SKM-1 treated with dmso at 0.1 percent for 144 hours (cell line): ENCODE measurements at regions not wholly inside any gene's neighbourhood (a gene's known extent, or its start where the extent isn't known, plus 50 kb on each side); places are given as distances from the start of the nearest gene placed in this dataset.
"Not testable (repeated sequence)": the region's sequence is repeated elsewhere in the genome, so short reads cannot be mapped to it uniquely, and the experiment has no call there.

Experiments used
- DNase-seq: peaks from one replicate; lab custom pipeline; 2025; ENCODE audit not compliant: unreplicated experiment; lab: John Stamatoyannopoulos, UW

GRCh38 chrY:12212394-12212793 is 488.6 kb upstream of the USP9Y start:
- no peak for DNase-seq

GRCh38 chrY:12215564-12216022 is 485.4 kb upstream of the USP9Y start:
- peak; percentile 42 for DNase-seq

DNA sequence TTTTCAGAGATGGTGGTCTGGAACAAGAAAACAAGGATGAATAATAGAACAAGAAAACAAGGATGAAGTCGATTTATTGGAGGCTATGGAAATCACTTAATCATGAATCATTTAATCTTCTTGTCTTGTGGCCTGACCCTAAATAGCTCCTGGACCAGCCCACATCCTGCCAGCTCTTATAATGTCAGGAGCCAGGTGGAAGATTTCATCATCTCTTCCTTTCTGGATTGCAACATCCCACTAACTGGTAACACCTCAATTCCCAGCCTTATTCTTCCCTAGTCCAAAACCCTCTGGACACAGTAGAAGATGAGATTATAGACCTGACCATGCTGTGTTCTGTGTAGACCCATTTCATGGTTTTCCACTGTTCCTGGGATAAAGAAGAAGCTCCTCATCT is 470.1 kb upstream of the USP9Y start:
- DNase-seq = peak; percentile 30

- DNase-seq = no peak
These were observed 464.6 kb upstream of the USP9Y start for GRCh38 chrY:12236399-12236798.

DNA sequence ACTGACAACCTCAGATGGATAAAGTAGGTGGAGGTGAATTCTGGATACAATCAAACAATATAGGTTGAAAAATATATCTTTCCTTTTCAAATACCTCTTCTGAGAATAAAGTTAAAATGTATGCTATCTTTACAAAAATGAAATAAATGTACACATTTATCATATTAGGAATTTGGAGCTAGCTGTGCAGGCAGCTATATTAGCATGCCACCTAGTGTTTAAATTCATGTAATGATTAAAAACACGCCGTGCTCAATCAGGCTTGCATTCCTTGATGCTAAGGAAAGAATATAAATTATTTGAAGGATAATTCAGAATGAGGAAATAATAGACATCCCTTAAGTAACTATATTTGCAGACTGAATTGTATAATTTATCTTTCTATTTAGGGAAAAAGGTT is 460.7 kb upstream of the USP9Y start:
- not testable (repeated sequence) for DNase-seq

DNA sequence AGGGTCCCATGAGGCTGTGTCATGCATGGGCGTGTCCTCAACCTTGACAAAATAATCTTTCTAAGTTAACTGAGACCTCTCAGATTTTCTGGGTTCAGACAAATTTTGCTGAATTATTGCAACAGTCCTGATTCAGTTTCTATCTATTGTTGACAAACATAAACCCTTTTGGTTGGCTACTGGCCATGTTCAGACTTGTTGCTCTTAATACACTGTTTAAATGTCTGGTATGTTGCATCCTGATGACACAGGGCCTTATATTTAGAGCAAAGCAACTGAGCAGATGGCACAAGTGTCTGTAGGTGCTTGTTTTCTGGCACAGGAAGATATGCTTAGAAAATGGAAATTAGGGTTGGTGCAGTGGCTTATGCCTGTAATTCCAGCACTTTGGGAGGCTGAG is 456.9 kb upstream of the USP9Y start:
- no peak for DNase-seq

DNA sequence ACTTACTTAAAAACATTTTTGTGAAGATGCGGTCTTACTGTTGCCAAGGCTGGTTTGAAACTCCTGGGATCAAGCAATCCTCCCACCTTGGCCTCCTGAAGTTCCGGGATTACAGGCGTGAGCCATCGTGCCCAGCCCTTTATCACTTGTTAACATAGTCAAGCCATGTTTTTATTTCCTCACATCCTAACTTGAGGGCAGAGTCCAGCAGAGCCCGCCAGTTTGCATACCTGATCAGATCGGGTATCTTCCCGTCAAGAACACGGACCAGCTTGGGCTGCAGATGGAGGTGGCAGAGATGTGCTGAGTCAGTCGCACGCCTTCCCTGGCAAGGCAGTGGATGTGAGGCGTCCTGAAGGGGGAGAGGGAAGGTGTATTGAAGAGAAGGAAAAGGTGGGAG is 447.3 kb upstream of the USP9Y start:
- DNase-seq = no peak

DNA sequence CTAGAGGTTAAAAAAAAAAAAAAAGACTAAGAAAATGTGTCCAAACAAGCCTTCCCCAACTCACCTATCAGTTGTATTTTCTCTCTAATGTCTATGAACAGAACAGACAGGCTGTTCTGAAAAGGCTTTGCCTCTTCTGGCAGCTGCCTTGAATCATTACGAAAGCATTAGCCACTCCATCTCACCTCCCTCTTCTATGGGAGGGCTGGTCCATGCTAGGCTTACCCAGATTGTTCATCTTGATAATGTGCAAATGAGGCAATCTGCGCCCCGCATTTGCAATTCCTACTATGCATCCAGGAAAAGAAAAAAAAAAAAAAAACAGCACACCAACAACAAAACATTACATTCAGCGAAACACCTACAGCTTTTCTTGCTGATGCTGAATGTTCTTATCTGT is 429.9 kb upstream of the USP9Y start:
- DNase-seq = no peak

DNA sequence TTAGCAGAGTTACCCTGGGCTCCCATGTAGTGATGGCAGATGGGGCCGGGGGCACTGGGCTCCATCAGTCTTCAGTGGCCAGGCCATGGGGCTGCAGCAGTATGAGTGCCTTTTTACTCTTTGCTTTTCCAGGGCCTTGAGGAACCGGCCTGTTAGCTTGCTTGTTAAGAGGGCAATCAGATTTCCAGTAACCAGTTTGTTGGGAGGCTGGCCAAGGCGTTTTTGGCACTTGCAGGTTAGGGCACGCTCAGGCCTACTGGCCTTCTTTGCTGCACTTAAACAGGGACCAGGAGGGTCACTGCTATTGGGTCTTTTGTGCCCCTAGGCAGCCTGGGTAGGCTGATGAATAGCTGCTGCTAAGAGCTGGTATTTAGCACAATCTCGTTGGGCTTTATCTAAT is 415.4 kb upstream of the USP9Y start:
- DNase-seq = no peak

DNA sequence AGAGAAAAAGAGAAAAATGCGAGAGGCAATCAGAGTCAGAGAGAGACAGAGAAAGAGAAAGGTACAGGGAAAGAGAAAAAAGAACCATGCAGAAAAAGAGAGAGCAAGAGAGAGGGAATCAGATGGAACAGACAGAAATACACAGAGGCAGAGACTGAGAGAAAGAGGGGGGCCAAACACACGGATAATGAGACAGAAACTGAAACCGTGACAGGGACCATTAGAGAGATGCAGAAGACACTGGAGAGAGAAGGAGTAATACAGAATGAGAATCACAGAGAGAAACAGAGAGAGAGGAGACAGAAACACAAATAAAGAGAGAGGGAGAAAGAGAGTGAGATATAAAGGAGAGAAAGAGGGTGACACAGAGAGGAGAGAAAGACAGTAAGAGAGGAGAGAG is 412.1 kb upstream of the USP9Y start:
- no peak for DNase-seq

GRCh38 chrY:12289415-12289814 is 411.6 kb upstream of the USP9Y start:
- DNase-seq = no peak

DNA sequence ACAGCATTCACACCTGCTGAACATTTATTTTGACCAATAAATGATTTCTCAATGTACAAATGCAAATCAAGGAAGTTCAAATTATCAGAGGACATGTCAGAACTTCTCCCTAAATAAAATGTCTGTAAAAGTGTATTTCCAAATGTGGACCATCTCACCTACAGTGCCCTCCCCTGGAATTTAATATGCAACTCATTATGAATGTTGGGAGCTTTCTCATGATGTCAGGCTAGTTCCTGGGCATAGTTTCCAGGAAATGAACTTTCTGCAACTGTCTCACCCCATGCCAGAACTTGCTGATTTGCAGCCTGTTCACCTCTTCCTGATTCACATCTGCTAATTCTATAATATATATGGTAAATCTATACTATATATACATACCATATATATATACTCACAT is 408.5 kb upstream of the USP9Y start:
- no peak for DNase-seq

GRCh38 chrY:12296460-12296859 is 404.6 kb upstream of the USP9Y start:
- DNase-seq = no peak

GRCh38 chrY:12299796-12300195 is 401.2 kb upstream of the USP9Y start:
- not testable (repeated sequence) for DNase-seq

DNA sequence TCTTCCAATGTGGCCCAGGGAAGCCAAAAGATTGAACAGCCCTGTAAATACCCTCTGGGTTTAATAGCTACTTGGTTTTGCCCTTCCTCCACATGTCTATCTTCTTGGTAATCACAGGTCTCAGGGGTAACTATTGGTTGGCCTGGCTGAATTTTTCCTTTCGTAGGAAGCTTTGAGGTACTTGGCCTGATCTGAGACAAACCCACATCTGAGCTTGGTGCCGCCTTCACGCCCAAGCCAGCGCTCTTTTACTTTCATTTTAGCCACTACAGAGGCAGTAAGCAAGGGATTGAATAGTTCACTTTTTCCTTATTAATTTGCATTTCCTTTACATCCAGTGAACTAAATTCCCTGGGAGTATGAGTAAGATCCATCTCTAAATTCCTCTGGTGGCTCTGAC is 397.6 kb upstream of the USP9Y start:
- no peak for DNase-seq

DNA sequence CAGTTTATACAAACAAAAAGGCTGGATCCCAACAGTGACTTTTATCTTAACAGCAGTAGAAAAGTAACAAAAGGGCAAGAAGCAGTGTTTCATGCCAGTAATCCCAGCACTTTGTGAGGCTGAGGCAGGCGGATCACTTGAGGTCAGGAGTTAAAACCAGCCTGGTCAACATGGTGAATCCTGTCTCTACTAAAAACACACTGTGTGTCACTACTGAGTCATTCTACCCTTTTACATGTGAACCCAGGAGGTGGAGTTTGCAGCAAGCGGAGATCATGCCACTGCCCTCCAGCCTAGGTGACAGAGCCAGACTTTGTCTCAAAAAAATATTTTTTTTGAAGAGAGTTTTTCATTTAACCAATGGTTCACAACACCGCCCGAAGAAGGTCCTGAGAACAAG is 395.6 kb upstream of the USP9Y start:
- no peak for DNase-seq

- DNase-seq = peak; percentile 3
These were observed 391.8 kb upstream of the USP9Y start for GRCh38 chrY:12309212-12309611.

GRCh38 chrY:12310832-12311231 is 390.2 kb upstream of the USP9Y start:
- no peak for DNase-seq

GRCh38 chrY:12327751-12328150 is 373.3 kb upstream of the USP9Y start:
- no peak for DNase-seq

DNA sequence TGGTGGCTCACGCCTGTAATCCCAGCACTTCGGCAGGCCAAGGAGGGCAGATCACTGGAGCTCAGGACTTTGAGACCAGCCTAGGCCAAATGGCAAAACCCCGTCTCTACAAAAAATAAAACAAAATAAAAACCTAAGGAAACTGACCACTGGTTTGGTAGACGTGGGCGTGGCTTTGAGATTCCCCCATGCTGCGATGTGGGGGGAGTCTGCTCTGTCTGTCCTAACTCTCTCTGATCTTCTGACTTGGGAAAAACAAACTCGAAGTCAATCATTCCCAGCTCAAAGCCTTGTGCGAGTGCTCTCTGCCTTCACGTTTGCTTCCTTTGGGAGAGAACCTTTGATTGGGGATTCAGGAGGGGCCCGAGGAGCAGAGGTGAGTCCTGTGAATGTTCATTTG is 369.1 kb upstream of the USP9Y start:
- DNase-seq = not testable (repeated sequence)

DNA sequence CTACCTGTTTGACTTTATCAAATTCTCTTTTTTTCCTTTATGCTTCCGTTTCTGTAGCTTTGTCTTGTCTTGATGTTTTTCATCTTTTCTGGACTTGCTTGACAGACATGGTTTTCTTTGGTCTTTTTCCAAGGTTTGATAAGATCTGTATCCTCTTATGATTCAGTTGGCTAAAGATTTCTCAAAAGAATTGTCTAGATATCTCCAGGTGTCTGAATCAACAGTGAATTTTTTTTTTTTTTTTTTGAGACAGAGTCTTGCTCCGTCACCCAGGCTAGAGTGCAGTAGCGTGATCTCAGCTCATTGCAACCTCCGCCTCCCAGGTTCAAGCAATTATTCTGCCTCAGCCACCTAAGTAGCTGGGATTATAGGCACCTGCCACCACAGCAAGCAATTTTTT is 357.8 kb upstream of the USP9Y start:
- DNase-seq = no peak

DNA sequence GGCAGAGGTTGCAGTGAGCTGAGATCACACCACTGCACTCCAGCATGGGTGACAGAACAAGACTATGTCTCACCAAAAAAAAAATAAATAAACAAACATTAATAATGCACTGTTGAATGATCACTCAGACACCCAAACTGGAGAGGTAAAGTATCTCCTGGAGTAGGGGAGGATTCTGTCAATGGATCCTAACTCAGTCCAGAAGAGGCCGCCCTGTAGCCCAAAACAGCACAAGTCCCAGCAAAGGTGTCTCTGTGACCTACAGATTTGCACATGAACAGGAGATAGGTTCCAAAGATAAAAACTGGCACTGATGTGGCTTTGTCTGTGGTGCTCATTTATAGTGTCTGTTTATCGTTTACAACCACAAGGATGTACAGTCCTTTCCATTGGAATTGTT is 352.9 kb upstream of the USP9Y start:
- no peak for DNase-seq

DNA sequence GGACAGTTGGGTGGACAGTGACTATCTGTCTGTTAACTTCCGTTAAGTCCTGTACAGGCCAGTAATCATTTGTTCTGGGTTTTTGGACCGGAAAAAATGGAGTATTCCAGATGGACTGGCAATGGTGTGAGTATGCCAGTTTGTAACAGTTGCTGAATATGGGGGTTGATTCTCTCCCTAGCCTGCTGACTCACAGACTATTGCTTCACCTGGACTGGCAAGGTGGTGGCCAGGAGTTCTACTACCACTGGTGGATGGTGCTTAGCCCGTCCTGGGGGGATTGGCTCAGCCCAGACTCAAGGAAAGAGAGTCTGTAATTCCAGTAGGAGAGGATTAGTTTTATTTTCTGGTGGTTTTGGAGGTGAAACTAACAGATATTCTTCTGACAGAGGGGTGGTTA is 343.8 kb upstream of the USP9Y start:
- DNase-seq = no peak

GRCh38 chrY:12357655-12358054 is 343.4 kb upstream of the USP9Y start:
- DNase-seq = no peak
